Natural killer cell treated with Interleukin-12 subunit alpha and Interleukin-12 subunit beta and Interleukin-15 and Interleukin-18, amount 100 ng/mL, for 72 hours (primary cell): ENCODE measurements at regions not wholly inside any gene's neighbourhood (a gene's known extent, or its start where the extent isn't known, plus 50 kb on each side); places are given as distances from the start of the nearest gene placed in this dataset.

Source experiments
- ATAC-seq, 2 donors: fragments of 150-1000 bp; cut with Tn5 transposase in 1 of 2; sonication (Bioruptor Pico), chemical (Tn5 transposase) in 1 of 2; 2 replicates each; pipeline ENCODE4 v1.10.0; 2021
- DNase-seq: peaks from one replicate; pipeline ENCODE4 v3.0.0; 2022; ENCODE audit warnings: low spot score
- H3K27ac Mint-ChIP-seq, 2 donors: 1 replicate in 1 of 2; 2 replicates in 1 of 2; pipeline ENCODE4 v1.8.0; 2022; ENCODE audit warnings: mixed read lengths in 2 of 2, mild to moderate bottlenecking in 1 of 2, moderate library complexity in 1 of 2
- H3K27me3 Mint-ChIP-seq, 2 donors: 1 replicate in 1 of 2; 2 replicates in 1 of 2; pipeline ENCODE4 v1.8.0; 2022; ENCODE audit warnings: mixed read lengths in 2 of 2
- H3K36me3 Mint-ChIP-seq: one replicate; pipeline ENCODE4 v1.8.0; 2022; ENCODE audit warnings: mixed read lengths
- H3K4me1 Mint-ChIP-seq, 2 donors: 1 replicate in 1 of 2; 2 replicates in 1 of 2; pipeline ENCODE4 v1.8.0; 2022; ENCODE audit warnings: low read depth in 2 of 2, mixed read lengths in 2 of 2, mild to moderate bottlenecking in 1 of 2
- H3K4me3 Mint-ChIP-seq: one replicate; pipeline ENCODE4 v1.8.0; 2022; ENCODE audit warnings: mixed read lengths
- H3K9me3 Mint-ChIP-seq: 2 replicates; pipeline ENCODE4 v1.8.0; 2022; ENCODE audit warnings: mixed read lengths

GRCh38 chr21:35314857-35315582 is 265.9 kb upstream of the RUNX1 start:
- peaks cover 9 to 11% of the 10 kb centered on the region in 2 donors for H3K27me3 Mint-ChIP-seq
- no peaks in the 10 kb centered on the region for H3K36me3 Mint-ChIP-seq
- H3K9me3 Mint-ChIP-seq, result no peaks in the 10 kb centered on the region
- DNase-seq (no peak), ATAC-seq (no peak)
- H3K27ac Mint-ChIP-seq, result peak overlapping the region in 1 of 2 donors; percentile 67
- no peak overlapping the region for H3K4me3 Mint-ChIP-seq
- peaks cover 0 to 4% of the 10 kb centered on the region in 2 donors for H3K4me1 Mint-ChIP-seq

- H3K27me3 Mint-ChIP-seq, result peaks cover 9 to 11% of the 10 kb centered on the region in 2 donors
- no peaks in the 10 kb centered on the region for H3K36me3 Mint-ChIP-seq
- H3K4me3 Mint-ChIP-seq, result no peak overlapping the region
- ATAC-seq, result no peak
- no peak for DNase-seq
- H3K4me1 Mint-ChIP-seq, result peaks cover 0 to 4% of the 10 kb centered on the region in 2 donors
- peak overlapping the region in 1 of 2 donors; percentile 22 for H3K27ac Mint-ChIP-seq
- H3K9me3 Mint-ChIP-seq, result no peaks in the 10 kb centered on the region
Measured at GRCh38 chr21:35311985-35312384, 262.9 kb upstream of the RUNX1 start.

DNA sequence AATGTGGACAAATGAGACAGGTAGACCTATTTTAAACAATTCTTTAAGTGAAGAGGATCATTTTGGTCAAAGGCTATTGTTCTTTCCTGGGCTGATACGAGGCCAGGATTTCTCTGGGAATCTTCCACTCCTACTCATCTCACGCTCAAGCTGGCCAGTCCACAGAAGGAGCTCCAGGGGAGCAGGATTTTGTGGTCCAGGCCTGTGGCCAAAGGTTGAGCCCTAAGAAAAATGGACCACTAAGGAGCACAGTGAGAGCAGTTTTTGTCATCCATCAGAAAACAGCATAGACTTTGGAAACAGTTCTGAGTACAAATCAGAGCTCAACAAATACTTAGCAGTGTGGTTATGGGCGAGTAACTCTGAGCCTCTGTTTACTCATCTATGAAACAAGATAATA is 260.2 kb upstream of the RUNX1 start:
- Mint-ChIP-seq H3K4me1 (no peaks in the 10 kb centered on the region), H3K9me3 (no peaks in the 10 kb centered on the region), H3K36me3 (no peaks in the 10 kb centered on the region), H3K4me3 (no peak overlapping the region), H3K27ac (no peak overlapping the region), H3K27me3 (peaks cover 5 to 6% of the 10 kb centered on the region in 2 donors)
- ATAC-seq, result no peak
- DNase-seq, result no peak

GRCh38 chr21:35303085-35303484 is 254.0 kb upstream of the RUNX1 start:
- no peak overlapping the region for H3K4me3 Mint-ChIP-seq
- no peaks in the 10 kb centered on the region for H3K4me1 Mint-ChIP-seq
- DNase-seq (no peak), ATAC-seq (no peak)
- H3K9me3 Mint-ChIP-seq, result no peaks in the 10 kb centered on the region
- peak overlapping the region in 1 of 2 donors; percentile 15 for H3K27ac Mint-ChIP-seq
- no peaks in the 10 kb centered on the region for H3K36me3 Mint-ChIP-seq
- peaks cover 6 to 8% of the 10 kb centered on the region in 2 donors for H3K27me3 Mint-ChIP-seq

DNA sequence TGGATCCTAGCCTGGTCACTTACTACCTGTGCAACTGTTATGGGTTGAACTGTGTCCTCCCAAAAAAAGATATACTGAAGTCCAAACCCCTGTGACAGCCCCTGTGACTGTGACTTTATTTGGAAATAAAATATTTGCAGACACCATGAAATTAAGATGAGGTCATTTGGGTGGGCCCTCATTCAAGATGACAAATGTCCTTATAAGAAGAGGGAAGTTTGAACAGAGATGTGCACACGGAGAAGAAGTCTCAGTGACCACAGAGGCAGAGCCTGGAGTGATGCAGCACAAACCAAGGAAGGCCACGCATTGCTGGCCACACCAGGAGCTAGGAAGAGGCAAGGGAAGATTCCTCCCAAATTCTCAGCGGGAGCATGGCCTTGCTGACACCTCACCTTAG is 249.7 kb upstream of the RUNX1 start:
- Mint-ChIP-seq H3K9me3 (no peaks in the 10 kb centered on the region), H3K36me3 (no peaks in the 10 kb centered on the region), H3K27me3 (peaks cover 7 to 11% of the 10 kb centered on the region in 2 donors), H3K4me3 (no peak overlapping the region), H3K27ac (no peak overlapping the region), H3K4me1 (peaks cover 4 to 6% of the 10 kb centered on the region in 2 donors)
- ATAC-seq, result no peak
- no peak for DNase-seq

- H3K27ac Mint-ChIP-seq, result peak overlapping the region in 1 of 2 donors; percentile 3
- no peak for DNase-seq
- peaks cover 4 to 6% of the 10 kb centered on the region in 2 donors for H3K4me1 Mint-ChIP-seq
- no peaks in the 10 kb centered on the region for H3K36me3 Mint-ChIP-seq
- no peaks in the 10 kb centered on the region for H3K9me3 Mint-ChIP-seq
- peaks cover 7 to 8% of the 10 kb centered on the region in 2 donors for H3K27me3 Mint-ChIP-seq
- peak in 1 of 2 donors; percentile 64 for ATAC-seq
- no peak overlapping the region for H3K4me3 Mint-ChIP-seq
Measured at GRCh38 chr21:35297665-35298064, 248.6 kb upstream of the RUNX1 start.

GRCh38 chr21:35294231-35294898 is 245.3 kb upstream of the RUNX1 start:
- DNase-seq, result no peak
- Mint-ChIP-seq H3K9me3 (no peaks in the 10 kb centered on the region), H3K36me3 (no peaks in the 10 kb centered on the region), H3K27me3 (peaks cover 7 to 8% of the 10 kb centered on the region in 2 donors), H3K4me1 (peaks cover 4 to 6% of the 10 kb centered on the region in 2 donors), H3K4me3 (no peak overlapping the region), H3K27ac (no peak overlapping the region)
- ATAC-seq, result no peak

DNA sequence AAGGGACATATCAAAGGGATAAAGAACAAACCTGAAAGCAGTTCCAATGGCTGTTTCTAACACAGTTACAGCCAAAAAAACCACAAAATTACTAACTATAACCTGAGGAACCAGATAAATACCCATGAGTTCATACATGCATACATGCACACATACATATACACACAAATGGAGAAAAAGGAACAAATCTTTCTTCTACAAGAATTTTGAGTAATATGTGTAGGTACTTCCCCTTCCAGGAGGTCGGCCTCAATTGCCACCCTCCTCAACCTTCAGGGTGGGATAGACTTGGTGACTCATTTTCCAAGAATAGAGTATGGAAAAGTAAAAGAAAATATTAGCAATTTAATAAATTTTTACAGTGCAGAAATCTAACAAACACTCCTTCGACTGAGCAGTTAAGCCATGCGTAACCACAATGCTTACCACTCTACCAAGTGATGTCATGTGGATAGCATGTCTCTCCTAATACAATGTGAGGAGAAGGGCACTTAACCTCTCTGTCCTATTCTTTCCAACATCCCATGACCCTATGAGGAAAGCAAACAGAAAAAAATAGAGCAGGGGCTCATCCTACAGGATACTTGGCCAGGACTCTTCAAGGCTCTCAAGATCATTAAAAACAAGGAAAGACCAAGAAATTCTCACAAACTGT is 243.0 kb upstream of the RUNX1 start:
- H3K9me3 Mint-ChIP-seq, result peaks cover 11% of the 10 kb centered on the region
- no peaks in the 10 kb centered on the region for H3K4me1 Mint-ChIP-seq
- no peak overlapping the region for H3K4me3 Mint-ChIP-seq
- DNase-seq (no peak), ATAC-seq (no peak)
- H3K36me3 Mint-ChIP-seq, result peaks cover 14% of the 10 kb centered on the region
- peaks cover 6 to 7% of the 10 kb centered on the region in 2 donors for H3K27me3 Mint-ChIP-seq
- H3K27ac Mint-ChIP-seq, result no peak overlapping the region

- ATAC-seq (no peak), DNase-seq (no peak)
- peaks cover 14% of the 10 kb centered on the region for H3K36me3 Mint-ChIP-seq
- peaks cover 5 to 7% of the 10 kb centered on the region in 2 donors for H3K27me3 Mint-ChIP-seq
- H3K4me1 Mint-ChIP-seq, result no peaks in the 10 kb centered on the region
- peak overlapping the region in 1 of 2 donors; percentile 29 for H3K27ac Mint-ChIP-seq
- H3K9me3 Mint-ChIP-seq, result peaks cover 11% of the 10 kb centered on the region
- H3K4me3 Mint-ChIP-seq, result no peak overlapping the region
Measured at GRCh38 chr21:35291034-35291433, 241.9 kb upstream of the RUNX1 start.

- Mint-ChIP-seq H3K4me1 (no peaks in the 10 kb centered on the region), H3K36me3 (peaks cover 14% of the 10 kb centered on the region), H3K27ac (no peak overlapping the region), H3K9me3 (peaks cover 11% of the 10 kb centered on the region), H3K4me3 (no peak overlapping the region), H3K27me3 (no peaks in the 10 kb centered on the region)
- DNase-seq (no peak), ATAC-seq (no peak)
Measured at GRCh38 chr21:35288238-35288637, 239.1 kb upstream of the RUNX1 start.

- Mint-ChIP-seq H3K4me3 (no peak overlapping the region), H3K27me3 (no peaks in the 10 kb centered on the region), H3K9me3 (peaks cover 11% of the 10 kb centered on the region), H3K4me1 (peaks cover 6 to 7% of the 10 kb centered on the region in 2 donors), H3K36me3 (peaks cover 14% of the 10 kb centered on the region), H3K27ac (peak overlapping the region in 1 of 2 donors; percentile 40)
- no peak for ATAC-seq
- no peak for DNase-seq
Measured at GRCh38 chr21:35284199-35284598, 235.1 kb upstream of the RUNX1 start.

DNA sequence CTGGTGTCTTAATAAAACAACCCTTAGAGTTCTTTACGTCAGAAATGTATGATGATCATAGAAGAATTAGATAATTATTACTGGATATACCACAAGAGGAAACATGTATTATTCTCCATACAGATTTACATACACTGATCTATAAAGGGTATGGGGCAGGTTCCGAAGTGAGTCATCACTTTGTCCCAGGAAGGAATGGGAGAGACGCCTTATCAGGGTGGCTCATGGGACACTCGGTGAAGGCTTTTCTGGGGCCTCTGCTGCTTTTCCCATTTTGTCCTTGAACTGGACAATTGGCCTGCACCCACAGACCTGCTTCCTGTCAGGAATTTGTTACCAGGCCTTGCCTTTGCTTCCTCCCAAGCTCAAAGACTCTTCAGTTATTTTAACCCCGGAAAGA is 233.8 kb upstream of the RUNX1 start:
- DNase-seq (no peak), ATAC-seq (no peak)
- Mint-ChIP-seq H3K36me3 (peaks cover 9% of the 10 kb centered on the region), H3K4me3 (no peak overlapping the region), H3K4me1 (peaks cover 6 to 8% of the 10 kb centered on the region in 2 donors), H3K9me3 (peaks cover 7% of the 10 kb centered on the region), H3K27ac (no peak overlapping the region), H3K27me3 (no peaks in the 10 kb centered on the region)

- DNase-seq, result no peak
- no peak for ATAC-seq
- Mint-ChIP-seq H3K4me1 (peaks cover 8 to 15% of the 10 kb centered on the region in 2 donors), H3K36me3 (no peaks in the 10 kb centered on the region), H3K9me3 (no peaks in the 10 kb centered on the region), H3K27ac (peak overlapping the region; percentile 21 to 50), H3K4me3 (no peak overlapping the region), H3K27me3 (no peaks in the 10 kb centered on the region)
Measured at GRCh38 chr21:35281956-35282355, 232.9 kb upstream of the RUNX1 start.

DNA sequence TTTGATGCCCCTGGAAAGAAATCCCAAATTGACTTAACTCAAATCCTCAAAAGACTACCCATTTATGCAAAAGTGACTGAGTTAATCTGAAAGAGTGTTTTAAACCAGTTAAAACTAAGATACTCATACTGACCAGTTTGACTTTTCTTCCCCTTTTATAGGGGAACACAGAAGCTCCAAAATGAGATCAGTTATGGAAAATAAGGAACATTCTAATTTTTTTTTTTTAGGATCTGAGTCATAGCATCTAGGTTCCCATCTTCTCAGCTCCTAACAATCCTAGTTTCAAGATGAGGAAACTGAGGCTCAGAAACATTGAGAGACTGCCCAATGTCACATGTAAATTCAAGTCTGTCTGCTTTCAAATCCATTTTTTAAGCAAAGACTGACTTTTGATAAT is 231.1 kb upstream of the RUNX1 start:
- ATAC-seq, result no peak

More for the DNA sequence above, 231.1 kb upstream of the RUNX1 start:
- Mint-ChIP-seq H3K36me3 (no peaks in the 10 kb centered on the region), H3K4me1 (peaks cover 8 to 19% of the 10 kb centered on the region in 2 donors), H3K4me3 (no peak overlapping the region), H3K9me3 (no peaks in the 10 kb centered on the region), H3K27ac (peak overlapping the region in 1 of 2 donors; percentile 2), H3K27me3 (no peaks in the 10 kb centered on the region)
- no peak for DNase-seq
